ENCODE measurements at regions not wholly inside any gene's neighbourhood (a gene's known extent, or its start where the extent isn't known, plus 50 kb on each side); places are given as distances from the start of the nearest gene placed in this dataset.

GRCh38 chr2:123502931-123503330 lies 522.2 kb upstream of the CNTNAP5 start:
- H3K9ac ChIP-seq (ENCODE audit: insufficient read depth in 1 of 2, low read length in 2 of 2), result no peak overlapping the region
- H3K9me3 ChIP-seq (ENCODE audit: control insufficient read depth in 4 of 4, insufficient read depth in 3 of 4, low read length in 3 of 4), result no peaks in the 10 kb centered on the region

GRCh38 chr2:123512547-123512946 lies 512.5 kb upstream of the CNTNAP5 start:
- H3K4me3 ChIP-seq, result no peak overlapping the region
- peaks cover 0 to 2% (median 0%) of the 10 kb centered on the region in 5 donors for H3K4me1 ChIP-seq (ENCODE audit: control insufficient read depth in 5 of 5, insufficient read depth in 5 of 5, low read length in 5 of 5)
- ATAC-seq (ENCODE audit: insufficient read depth, low FRiP score) (no peak), DNase-seq (no peak)
- no peak overlapping the region for H3K9ac ChIP-seq (ENCODE audit: insufficient read depth in 1 of 2, low read length in 2 of 2)
- no peak overlapping the region for H3K27ac ChIP-seq (ENCODE audit: low read depth in 1 of 2, low read length in 1 of 2)
- 82 to 87% methylated on average over 6 to 7 of the region's 7 CpGs for WGBS, 2 donors
- TF ChIP-seq, protein P1, sequence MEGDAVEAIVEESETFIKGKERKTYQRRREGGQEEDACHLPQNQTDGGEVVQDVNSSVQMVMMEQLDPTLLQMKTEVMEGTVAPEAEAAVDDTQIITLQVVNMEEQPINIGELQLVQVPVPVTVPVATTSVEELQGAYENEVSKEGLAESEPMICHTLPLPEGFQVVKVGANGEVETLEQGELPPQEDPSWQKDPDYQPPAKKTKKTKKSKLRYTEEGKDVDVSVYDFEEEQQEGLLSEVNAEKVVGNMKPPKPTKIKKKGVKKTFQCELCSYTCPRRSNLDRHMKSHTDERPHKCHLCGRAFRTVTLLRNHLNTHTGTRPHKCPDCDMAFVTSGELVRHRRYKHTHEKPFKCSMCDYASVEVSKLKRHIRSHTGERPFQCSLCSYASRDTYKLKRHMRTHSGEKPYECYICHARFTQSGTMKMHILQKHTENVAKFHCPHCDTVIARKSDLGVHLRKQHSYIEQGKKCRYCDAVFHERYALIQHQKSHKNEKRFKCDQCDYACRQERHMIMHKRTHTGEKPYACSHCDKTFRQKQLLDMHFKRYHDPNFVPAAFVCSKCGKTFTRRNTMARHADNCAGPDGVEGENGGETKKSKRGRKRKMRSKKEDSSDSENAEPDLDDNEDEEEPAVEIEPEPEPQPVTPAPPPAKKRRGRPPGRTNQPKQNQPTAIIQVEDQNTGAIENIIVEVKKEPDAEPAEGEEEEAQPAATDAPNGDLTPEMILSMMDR (IDR thresholded peaks at IDR 0.05; ENCODE audit: control extremely low read depth, extremely low read depth), result no peak
- no peaks in the 10 kb centered on the region for H3K36me3 ChIP-seq (ENCODE audit: control insufficient read depth in 4 of 4, insufficient read depth in 4 of 4, low read length in 4 of 4)
- H3K27me3 ChIP-seq (ENCODE audit: control insufficient read depth in 3 of 3, insufficient read depth in 3 of 3, low read length in 2 of 3), result no peaks in the 10 kb centered on the region
- no peaks in the 10 kb centered on the region for H3K9me3 ChIP-seq (ENCODE audit: control insufficient read depth in 4 of 4, insufficient read depth in 3 of 4, low read length in 3 of 4)

More at GRCh38 chr2:123502931-123503330, 522.2 kb upstream of the CNTNAP5 start:
- Histone ChIP-seq H3K27me3 (ENCODE audit: control insufficient read depth in 3 of 3, insufficient read depth in 3 of 3, low read length in 2 of 3) (no peaks in the 10 kb centered on the region), H3K4me3 (no peak overlapping the region), H3K27ac (ENCODE audit: low read depth in 1 of 2, low read length in 1 of 2) (no peak overlapping the region), H3K4me1 (ENCODE audit: control insufficient read depth in 5 of 5, insufficient read depth in 5 of 5, low read length in 5 of 5) (no peaks in the 10 kb centered on the region), H3K36me3 (ENCODE audit: control insufficient read depth in 4 of 4, insufficient read depth in 4 of 4, low read length in 4 of 4) (no peaks in the 10 kb centered on the region)
- ATAC-seq (ENCODE audit: insufficient read depth, low FRiP score) (no peak), DNase-seq (no peak)
- TF ChIP-seq, protein P1 (IDR thresholded peaks at IDR 0.05; ENCODE audit: control extremely low read depth, extremely low read depth), result no peak
- WGBS, 2 donors, result 66 to 77% methylated on average over 4 of the region's 4 CpGs

- Histone ChIP-seq H3K36me3 (ENCODE audit: control insufficient read depth in 4 of 4, insufficient read depth in 4 of 4, low read length in 4 of 4) (no peaks in the 10 kb centered on the region), H3K27me3 (ENCODE audit: control insufficient read depth in 3 of 3, insufficient read depth in 3 of 3, low read length in 2 of 3) (no peaks in the 10 kb centered on the region), H3K4me3 (no peak overlapping the region), H3K27ac (ENCODE audit: low read depth in 1 of 2, low read length in 1 of 2) (no peak overlapping the region), H3K9me3 (ENCODE audit: control insufficient read depth in 4 of 4, insufficient read depth in 3 of 4, low read length in 3 of 4) (no peaks in the 10 kb centered on the region), H3K9ac (ENCODE audit: insufficient read depth in 1 of 2, low read length in 2 of 2) (no peak overlapping the region), H3K4me1 (ENCODE audit: control insufficient read depth in 5 of 5, insufficient read depth in 5 of 5, low read length in 5 of 5) (peaks cover 0 to 2% (median 0%) of the 10 kb centered on the region in 5 donors)
- no peak for DNase-seq
- 36 to 50% methylated on average over 1 of the region's 1 CpG for WGBS, 2 donors
- TF ChIP-seq, protein P1 (IDR thresholded peaks at IDR 0.05; ENCODE audit: control extremely low read depth, extremely low read depth), result no peak
- ATAC-seq (ENCODE audit: insufficient read depth, low FRiP score), result no peak
Measured at GRCh38 chr2:123513351-123513750, 511.7 kb upstream of the CNTNAP5 start.

DNA sequence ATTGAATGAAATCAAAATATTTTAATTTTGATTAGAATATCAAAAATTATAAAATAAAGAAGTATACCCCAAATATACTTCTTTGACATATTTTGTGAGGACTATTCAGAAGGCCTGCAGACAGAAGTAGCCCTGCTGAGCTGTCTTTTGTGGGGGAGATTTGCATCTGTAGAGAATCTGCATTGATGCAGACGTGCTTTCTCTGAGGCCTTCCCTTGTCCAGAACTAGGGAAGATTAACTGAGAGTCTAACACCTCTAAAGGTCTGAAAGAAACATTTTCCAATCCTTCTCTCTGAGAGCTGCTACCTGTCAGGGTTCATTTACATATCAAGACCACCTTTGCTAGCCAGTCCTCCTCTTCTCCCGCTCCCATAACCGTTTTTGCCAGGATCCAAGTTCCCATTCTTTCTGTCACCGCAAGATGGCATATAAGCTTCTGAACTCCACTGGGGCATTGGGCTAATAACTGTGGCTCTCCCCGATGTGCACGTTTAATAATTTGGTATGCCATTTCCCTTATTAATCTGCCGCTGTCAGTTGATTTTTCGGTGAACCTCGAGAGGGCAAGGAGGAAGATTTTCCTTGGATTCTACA lies 510.4 kb upstream of the CNTNAP5 start:
- no peaks in the 10 kb centered on the region for H3K9me3 ChIP-seq (ENCODE audit: control insufficient read depth in 4 of 4, insufficient read depth in 3 of 4, low read length in 3 of 4)
- WGBS, 2 donors, result 74 to 76% methylated on average over 9 of the region's 9 CpGs
- TF ChIP-seq, protein P1 (IDR thresholded peaks at IDR 0.05; ENCODE audit: control extremely low read depth, extremely low read depth), result no peak
- H3K27me3 ChIP-seq (ENCODE audit: control insufficient read depth in 3 of 3, insufficient read depth in 3 of 3, low read length in 2 of 3), result no peaks in the 10 kb centered on the region
- no peak overlapping the region for H3K4me3 ChIP-seq
- peaks cover 0 to 2% (median 0%) of the 10 kb centered on the region in 5 donors for H3K4me1 ChIP-seq (ENCODE audit: control insufficient read depth in 5 of 5, insufficient read depth in 5 of 5, low read length in 5 of 5)
- H3K27ac ChIP-seq (ENCODE audit: low read depth in 1 of 2, low read length in 1 of 2), result no peak overlapping the region
- H3K9ac ChIP-seq (ENCODE audit: insufficient read depth in 1 of 2, low read length in 2 of 2), result no peak overlapping the region
- DNase-seq (no peak), ATAC-seq (ENCODE audit: insufficient read depth, low FRiP score) (no peak)
- no peaks in the 10 kb centered on the region for H3K36me3 ChIP-seq (ENCODE audit: control insufficient read depth in 4 of 4, insufficient read depth in 4 of 4, low read length in 4 of 4)
